MM.1S (cell line): ENCODE measurements at regions not wholly inside any gene's neighbourhood (a gene's known extent, or its start where the extent isn't known, plus 50 kb on each side); places are given as distances from the start of the nearest gene placed in this dataset.

Experiments used
- DNase-seq: peaks from one replicate; pipeline ENCODE4 v3.0.0-alpha.2; 2015
- H2AFZ ChIP-seq: fragments of 300-600 bp; sonication (generic); 2 replicates; pipeline ENCODE4 v1.6.0; 2016; ENCODE audit warnings: antibody characterized with exemption, low read length
- H3F3A ChIP-seq: fragments of 300-600 bp; sonication (generic); 2 replicates; pipeline ENCODE4 v1.6.1; 2016; ENCODE audit warnings: mild to moderate bottlenecking, antibody characterized with exemption, low read length, moderate library complexity, mixed read lengths; ENCODE audit not compliant: insufficient read depth
- H3K27ac ChIP-seq: fragments of 300-600 bp; sonication (generic); 2 replicates; pipeline ENCODE4 v1.5.1; 2016; ENCODE audit warnings: mild to moderate bottlenecking, low read length
- H3K27me3 ChIP-seq: fragments of 300-600 bp; sonication (generic); replicated peaks from 2 replicates; pipeline ENCODE4 v1.6.0; 2016; ENCODE audit warnings: low read length; ENCODE audit not compliant: insufficient read depth
- H3K36me3 ChIP-seq: fragments of 300-600 bp; sonication (generic); replicated peaks from 2 replicates; pipeline ENCODE4 v1.6.1; 2016; ENCODE audit warnings: mild to moderate bottlenecking, low read length, mixed read lengths; ENCODE audit not compliant: insufficient read depth
- H3K4me1 ChIP-seq: fragments of 300-600 bp; sonication (generic); 2 replicates; pipeline ENCODE4 v1.6.1; 2016; ENCODE audit warnings: low read length, mixed read lengths
- H3K4me2 ChIP-seq: fragments of 300-600 bp; sonication (generic); 2 replicates; pipeline ENCODE4 v1.6.0; 2016; ENCODE audit warnings: low read depth, low read length
- H3K4me3 ChIP-seq: fragments of 300-600 bp; sonication (generic); 2 replicates; pipeline ENCODE4 v1.5.1; 2016; ENCODE audit warnings: low read length, mixed read lengths
- H3K79me2 ChIP-seq: fragments of 300-600 bp; sonication (generic); 2 replicates; pipeline ENCODE4 v1.6.1; 2016; ENCODE audit warnings: mixed run types, low read length, mixed read lengths
- H3K9ac ChIP-seq: fragments of 300-600 bp; sonication (generic); 2 replicates; pipeline ENCODE4 v1.6.1; 2016; ENCODE audit warnings: low read length, mixed read lengths
- H3K9me2 ChIP-seq: fragments of 300-600 bp; sonication (generic); replicated peaks from 2 replicates; pipeline ENCODE4 v1.6.1; 2016; ENCODE audit warnings: mild to moderate bottlenecking, low read length, mixed read lengths; ENCODE audit not compliant: insufficient read depth
- H3K9me3 ChIP-seq: fragments of 300-600 bp; sonication (generic); replicated peaks from 2 replicates; pipeline ENCODE4 v1.6.1; 2016; ENCODE audit warnings: mild to moderate bottlenecking, low read length, mixed read lengths; ENCODE audit not compliant: insufficient read depth
- H4K20me1 ChIP-seq: fragments of 300-600 bp; sonication (generic); 2 replicates; pipeline ENCODE4 v1.6.1; 2016; ENCODE audit warnings: mild to moderate bottlenecking, low read length, moderate library complexity, mixed read lengths; ENCODE audit not compliant: insufficient read depth
- EZH2 ChIP-seq: fragments of 300-600 bp; sonication (generic); optimal IDR thresholded peaks from 2 replicates; pipeline ENCODE3; 2017; ENCODE audit warnings: low read depth, mild to moderate bottlenecking, antibody characterized with exemption, low read length, mixed read lengths
- EZH2phosphoT487 ChIP-seq: fragments of 300-600 bp; sonication (generic); IDR thresholded peaks from 2 replicates; pipeline ENCODE4 v1.6.1; 2018; ENCODE audit warnings: antibody characterized with exemption, low read length
- TF ChIP-seq, protein P1 (sequence below): fragments of 300-600 bp; sonication (generic); IDR thresholded peaks from 2 replicates; pipeline ENCODE4 v1.5.1; 2016; ENCODE audit warnings: antibody characterized with exemption, low read length, mixed read lengths

DNA sequence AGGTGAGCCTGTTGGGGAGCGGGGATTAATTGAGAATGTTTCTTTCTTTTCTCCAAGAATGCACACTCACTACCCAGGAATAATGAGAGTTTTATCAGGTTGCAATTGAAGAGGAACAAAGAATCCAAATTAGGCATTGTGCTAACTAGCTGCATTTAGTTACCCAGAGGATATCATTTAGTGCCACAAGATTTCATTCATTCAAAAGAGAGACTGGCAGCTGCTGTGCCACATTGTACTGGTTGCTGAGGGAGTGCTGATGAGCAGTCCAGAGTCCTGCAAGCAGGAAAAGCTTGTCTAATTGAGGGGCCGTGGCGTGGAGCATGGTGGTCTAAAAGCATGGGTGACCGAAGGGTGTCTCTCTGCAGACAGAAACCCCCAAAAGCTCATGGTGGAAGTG, 97.6 kb downstream of the CTAGE1 start:
- Histone ChIP-seq H3K27me3 (no peaks in the 10 kb centered on the region), H3K4me3 (no peak overlapping the region), H3K4me2 (no peak overlapping the region), H3K36me3 (no peaks in the 10 kb centered on the region), H3K4me1 (no peaks in the 10 kb centered on the region), H4K20me1 (no peaks in the 10 kb centered on the region), H3K9me3 (no peaks in the 10 kb centered on the region), H3K9me2 (no peaks in the 10 kb centered on the region), H3F3A (no peaks in the 10 kb centered on the region), H3K27ac (no peak overlapping the region), H2AFZ (no peak overlapping the region), H3K9ac (no peak overlapping the region), H3K79me2 (no peaks in the 10 kb centered on the region)
- TF ChIP-seq, protein P1, sequence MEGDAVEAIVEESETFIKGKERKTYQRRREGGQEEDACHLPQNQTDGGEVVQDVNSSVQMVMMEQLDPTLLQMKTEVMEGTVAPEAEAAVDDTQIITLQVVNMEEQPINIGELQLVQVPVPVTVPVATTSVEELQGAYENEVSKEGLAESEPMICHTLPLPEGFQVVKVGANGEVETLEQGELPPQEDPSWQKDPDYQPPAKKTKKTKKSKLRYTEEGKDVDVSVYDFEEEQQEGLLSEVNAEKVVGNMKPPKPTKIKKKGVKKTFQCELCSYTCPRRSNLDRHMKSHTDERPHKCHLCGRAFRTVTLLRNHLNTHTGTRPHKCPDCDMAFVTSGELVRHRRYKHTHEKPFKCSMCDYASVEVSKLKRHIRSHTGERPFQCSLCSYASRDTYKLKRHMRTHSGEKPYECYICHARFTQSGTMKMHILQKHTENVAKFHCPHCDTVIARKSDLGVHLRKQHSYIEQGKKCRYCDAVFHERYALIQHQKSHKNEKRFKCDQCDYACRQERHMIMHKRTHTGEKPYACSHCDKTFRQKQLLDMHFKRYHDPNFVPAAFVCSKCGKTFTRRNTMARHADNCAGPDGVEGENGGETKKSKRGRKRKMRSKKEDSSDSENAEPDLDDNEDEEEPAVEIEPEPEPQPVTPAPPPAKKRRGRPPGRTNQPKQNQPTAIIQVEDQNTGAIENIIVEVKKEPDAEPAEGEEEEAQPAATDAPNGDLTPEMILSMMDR = no peak
- no peak for TF ChIP-seq EZH2
- no peak for TF ChIP-seq EZH2phosphoT487
- no peak for DNase-seq

GRCh38 chr18:22318745-22319407, 98.8 kb downstream of the CTAGE1 start:
- Histone ChIP-seq H3K79me2 (no peaks in the 10 kb centered on the region), H3K27ac (no peak overlapping the region), H3K36me3 (no peaks in the 10 kb centered on the region), H3K4me3 (no peak overlapping the region), H3K9ac (no peak overlapping the region), H3K4me2 (no peak overlapping the region), H3K9me3 (no peaks in the 10 kb centered on the region), H2AFZ (no peak overlapping the region), H3K27me3 (no peaks in the 10 kb centered on the region), H3F3A (no peaks in the 10 kb centered on the region), H3K9me2 (no peaks in the 10 kb centered on the region), H4K20me1 (no peaks in the 10 kb centered on the region), H3K4me1 (no peaks in the 10 kb centered on the region)
- no peak for DNase-seq
- TF ChIP-seq, protein P1 = no peak
- no peak for TF ChIP-seq EZH2
- no peak for TF ChIP-seq EZH2phosphoT487

DNA sequence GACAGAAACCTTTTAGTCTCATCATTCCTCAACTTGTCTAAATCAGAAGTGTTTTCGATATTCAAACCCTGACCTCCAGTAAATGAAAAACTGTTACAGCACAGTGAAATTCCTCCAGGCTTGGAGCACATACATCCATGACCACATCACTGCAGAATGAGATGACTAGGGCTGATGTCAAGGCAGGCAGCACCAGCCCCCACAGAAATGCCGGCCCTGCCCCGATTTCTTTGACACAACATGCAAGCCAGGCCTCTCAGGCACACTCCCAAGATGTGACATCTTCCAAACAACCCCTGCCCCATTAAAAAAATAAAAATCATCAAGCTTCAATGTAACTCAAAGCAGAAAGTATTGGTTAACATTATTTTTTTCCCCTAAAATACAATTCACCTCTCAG, 103.3 kb downstream of the CTAGE1 start:
- DNase-seq = no peak
- H3K4me3 ChIP-seq = no peak overlapping the region
- no peak overlapping the region for H3K27ac ChIP-seq
- H3K4me2 ChIP-seq = no peak overlapping the region
- no peaks in the 10 kb centered on the region for H3K9me2 ChIP-seq
- TF ChIP-seq EZH2 (no peak), EZH2phosphoT487 (no peak)
- TF ChIP-seq, protein P1 = no peak
- no peak overlapping the region for H3K9ac ChIP-seq
- H3K9me3 ChIP-seq = no peaks in the 10 kb centered on the region
- no peaks in the 10 kb centered on the region for H3K36me3 ChIP-seq
- no peaks in the 10 kb centered on the region for H3K4me1 ChIP-seq
- no peaks in the 10 kb centered on the region for H3F3A ChIP-seq
- no peaks in the 10 kb centered on the region for H4K20me1 ChIP-seq
- H3K27me3 ChIP-seq = no peaks in the 10 kb centered on the region
- no peak overlapping the region for H2AFZ ChIP-seq
- H3K79me2 ChIP-seq = no peaks in the 10 kb centered on the region
